ENCODE measurements at regions not wholly inside any gene's neighbourhood (a gene's known extent, or its start where the extent isn't known, plus 50 kb on each side); places are given as distances from the start of the nearest gene placed in this dataset.

- TF ChIP-seq CTCF (IDR thresholded peaks at IDR 0.05) (no peak), POLR2A (IDR thresholded peaks at IDR 0.05) (no peak)
These were observed 298.4 kb upstream of the LUZP2 start for GRCh38 chr11:24198481-24198880.

All from esophagus squamous epithelium (tissue), 4 donors.